ENCODE measurements at regions not wholly inside any gene's neighbourhood (a gene's known extent, or its start where the extent isn't known, plus 50 kb on each side); places are given as distances from the start of the nearest gene placed in this dataset.
"Not testable (repeated sequence)": the region's sequence is repeated elsewhere in the genome, so short reads cannot be mapped to it uniquely, and the experiment has no call there.

DNA sequence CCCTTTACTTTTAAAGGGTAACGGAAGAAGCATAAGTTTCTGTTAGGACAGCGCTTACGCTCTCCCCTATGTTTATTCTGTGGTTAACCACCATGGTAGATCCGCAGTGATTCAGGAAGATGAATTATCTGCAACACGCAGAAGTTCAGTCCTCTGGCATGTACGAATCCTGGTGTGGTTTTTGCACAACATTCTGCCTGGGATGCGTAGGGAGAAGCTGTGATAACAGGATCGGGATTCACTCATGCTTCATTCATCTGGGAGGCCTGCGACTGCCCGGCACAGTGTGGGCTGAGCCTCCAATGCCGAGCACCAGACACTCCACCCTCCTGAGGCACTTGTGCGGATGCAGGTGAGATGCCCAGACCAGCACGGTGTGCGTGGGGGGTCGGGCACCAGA lies 84.6 kb upstream of the LPCAT1 start:
- H3K4me3 ChIP-seq; H3K9me3 ChIP-seq; H3K27me3 ChIP-seq; H3K4me1 ChIP-seq; H3K27ac ChIP-seq; DNase-seq; intact Hi-C loops (cut with DNase I; ENCODE audit: low total_unique reads): not testable (repeated sequence)
- H3K36me3 ChIP-seq, result peaks cover 3 to 14% (median 11%) of the 10 kb centered on the region in 4 donors
- 68 to 76% (median 71%) methylated on average over 10 to 14 of the region's 15 CpGs for WGBS, 5 donors
- peak in 2 of 3 donors; percentile 20 to 32 for TF ChIP-seq POLR2AphosphoS5 (IDR thresholded peaks at IDR 0.05)

DNA sequence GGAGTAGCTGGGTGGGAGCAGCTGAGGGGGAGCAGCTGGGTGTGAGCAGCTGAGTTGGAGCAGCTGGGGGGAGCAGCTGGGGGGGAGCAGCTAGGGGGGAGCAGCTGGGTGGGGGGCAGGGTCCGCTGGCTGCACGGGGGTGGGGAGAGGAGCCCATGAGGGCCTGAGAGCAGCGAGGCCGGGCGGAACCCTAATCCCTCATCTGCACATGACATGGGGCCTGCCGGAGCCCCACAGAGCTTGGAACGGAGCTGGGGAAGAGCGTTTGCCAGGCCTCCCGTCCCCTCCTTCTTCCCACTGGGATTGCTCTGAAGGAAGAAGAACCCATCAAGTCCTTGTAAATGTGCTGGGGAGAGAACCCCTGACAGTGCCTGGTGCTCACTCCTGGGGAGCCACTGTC lies 83.2 kb upstream of the LPCAT1 start:
- H3K9me3 ChIP-seq; H3K27me3 ChIP-seq; H3K4me1 ChIP-seq; H3K27ac ChIP-seq; H3K4me3 ChIP-seq; intact Hi-C loops (cut with DNase I; ENCODE audit: low total_unique reads): not testable (repeated sequence)
- DNase-seq, result peak in 1 of 2 donors; percentile 50
- WGBS, 5 donors, result 63 to 87% (median 70%) methylated on average over 7 to 9 of the region's 9 CpGs
- H3K36me3 ChIP-seq, result peaks cover 3 to 12% (median 10%) of the 10 kb centered on the region in 4 donors

DNA sequence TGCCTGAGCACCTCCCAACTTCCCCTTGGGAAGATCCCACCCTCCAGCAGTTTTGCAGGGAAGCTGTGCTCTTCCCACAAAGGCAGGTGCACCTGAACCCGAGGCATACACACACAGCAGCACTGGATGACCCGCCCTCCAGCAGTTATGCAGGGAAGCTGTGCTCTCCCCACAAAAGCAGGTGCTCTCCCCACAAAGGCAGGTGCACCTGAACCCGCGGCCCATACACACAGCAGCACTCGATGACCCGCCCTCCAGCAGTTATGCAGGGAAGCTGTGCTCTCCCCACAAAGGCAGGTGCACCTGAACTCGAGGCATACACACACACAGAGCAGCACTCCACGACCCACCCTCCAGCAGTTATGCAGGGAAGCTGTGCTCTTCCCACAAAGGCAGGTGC lies 80.2 kb upstream of the LPCAT1 start:
- H3K4me1 ChIP-seq; H3K9me3 ChIP-seq; H3K4me3 ChIP-seq; DNase-seq; H3K27me3 ChIP-seq; H3K36me3 ChIP-seq; H3K27ac ChIP-seq; intact Hi-C loops (cut with DNase I; ENCODE audit: low total_unique reads): not testable (repeated sequence)
- WGBS, 5 donors, result 18 to 72% (median 65%) methylated on average over 2 to 8 of the region's 8 CpGs

DNA sequence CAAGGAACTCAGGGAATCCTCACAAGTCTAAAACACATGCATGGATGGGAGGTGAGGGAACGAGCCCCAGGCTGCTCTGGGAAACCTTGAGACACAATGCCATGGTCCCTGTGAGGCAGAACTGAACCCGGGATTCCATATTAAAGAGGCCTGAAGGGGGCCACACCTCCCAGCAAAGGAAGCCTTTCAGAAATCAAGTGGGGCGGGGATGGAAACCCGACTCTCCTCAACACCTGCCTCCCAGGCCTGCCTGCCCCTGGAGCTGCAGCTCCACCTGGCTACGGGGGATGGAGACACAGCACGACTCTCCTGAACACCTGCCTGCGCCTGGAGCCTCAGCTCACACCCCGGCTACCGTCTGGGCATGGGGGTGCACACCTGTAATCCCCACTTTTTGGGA lies 77.8 kb upstream of the LPCAT1 start:
- H3K4me3 ChIP-seq; H3K36me3 ChIP-seq; H3K4me1 ChIP-seq; intact Hi-C loops (cut with DNase I; ENCODE audit: low total_unique reads); H3K9me3 ChIP-seq; H3K27me3 ChIP-seq; H3K27ac ChIP-seq: not testable (repeated sequence)
- peak; percentile 19 to 41 for DNase-seq
- TF ChIP-seq, protein P1, sequence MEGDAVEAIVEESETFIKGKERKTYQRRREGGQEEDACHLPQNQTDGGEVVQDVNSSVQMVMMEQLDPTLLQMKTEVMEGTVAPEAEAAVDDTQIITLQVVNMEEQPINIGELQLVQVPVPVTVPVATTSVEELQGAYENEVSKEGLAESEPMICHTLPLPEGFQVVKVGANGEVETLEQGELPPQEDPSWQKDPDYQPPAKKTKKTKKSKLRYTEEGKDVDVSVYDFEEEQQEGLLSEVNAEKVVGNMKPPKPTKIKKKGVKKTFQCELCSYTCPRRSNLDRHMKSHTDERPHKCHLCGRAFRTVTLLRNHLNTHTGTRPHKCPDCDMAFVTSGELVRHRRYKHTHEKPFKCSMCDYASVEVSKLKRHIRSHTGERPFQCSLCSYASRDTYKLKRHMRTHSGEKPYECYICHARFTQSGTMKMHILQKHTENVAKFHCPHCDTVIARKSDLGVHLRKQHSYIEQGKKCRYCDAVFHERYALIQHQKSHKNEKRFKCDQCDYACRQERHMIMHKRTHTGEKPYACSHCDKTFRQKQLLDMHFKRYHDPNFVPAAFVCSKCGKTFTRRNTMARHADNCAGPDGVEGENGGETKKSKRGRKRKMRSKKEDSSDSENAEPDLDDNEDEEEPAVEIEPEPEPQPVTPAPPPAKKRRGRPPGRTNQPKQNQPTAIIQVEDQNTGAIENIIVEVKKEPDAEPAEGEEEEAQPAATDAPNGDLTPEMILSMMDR (IDR thresholded peaks at IDR 0.05), result peak in 1 of 7 experiments; percentile 16
- WGBS, 5 donors, result 48 to 58% (median 53%) methylated on average over 4 to 7 of the region's 9 CpGs

DNA sequence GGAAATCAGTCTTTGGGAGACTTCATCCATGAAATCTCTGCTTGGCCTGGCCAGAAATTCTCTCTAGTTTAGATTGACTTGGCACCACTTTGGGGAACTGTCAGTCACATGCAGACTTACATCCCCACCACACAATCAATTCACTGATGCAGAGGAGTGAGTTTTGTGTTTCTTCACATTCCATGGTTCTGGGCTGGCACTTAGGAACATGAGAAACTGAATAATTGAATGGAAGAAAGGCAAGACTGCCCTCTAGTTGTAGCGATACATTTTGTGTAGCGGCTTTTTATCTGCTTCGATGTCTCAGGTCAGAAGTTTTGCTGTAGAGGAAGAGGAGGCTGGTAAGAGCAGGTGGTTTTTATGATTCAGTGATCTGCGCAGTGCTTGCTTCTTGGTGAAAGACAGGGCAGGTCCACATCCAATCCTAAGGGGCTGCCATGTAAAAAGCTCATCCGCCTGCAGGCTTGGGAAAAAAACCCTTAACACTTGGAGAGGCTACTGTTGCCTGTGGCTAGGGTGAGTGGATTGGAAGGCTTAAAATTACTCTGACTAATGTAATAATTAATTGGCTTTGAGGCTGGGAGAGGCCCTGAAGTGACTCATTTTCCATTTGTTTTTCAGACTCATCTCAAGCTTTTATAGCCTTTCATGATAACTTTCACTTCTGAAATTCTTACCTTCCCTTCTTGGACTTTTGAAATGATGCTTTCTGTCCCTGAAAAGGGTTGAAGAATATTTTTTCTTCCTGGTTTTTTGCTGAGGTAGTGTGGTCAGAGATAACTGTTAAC lies 75.4 kb upstream of the LPCAT1 start:
- H3K27me3 ChIP-seq; H3K4me1 ChIP-seq; H3K27ac ChIP-seq; H3K9me3 ChIP-seq; H3K4me3 ChIP-seq; intact Hi-C loops (cut with DNase I; ENCODE audit: low total_unique reads); H3K36me3 ChIP-seq: not testable (repeated sequence)
- peak in 1 of 2 donors; percentile 62 for DNase-seq
- WGBS, 5 donors, result 51 to 82% (median 71%) methylated on average over 5 of the region's 5 CpGs

DNA sequence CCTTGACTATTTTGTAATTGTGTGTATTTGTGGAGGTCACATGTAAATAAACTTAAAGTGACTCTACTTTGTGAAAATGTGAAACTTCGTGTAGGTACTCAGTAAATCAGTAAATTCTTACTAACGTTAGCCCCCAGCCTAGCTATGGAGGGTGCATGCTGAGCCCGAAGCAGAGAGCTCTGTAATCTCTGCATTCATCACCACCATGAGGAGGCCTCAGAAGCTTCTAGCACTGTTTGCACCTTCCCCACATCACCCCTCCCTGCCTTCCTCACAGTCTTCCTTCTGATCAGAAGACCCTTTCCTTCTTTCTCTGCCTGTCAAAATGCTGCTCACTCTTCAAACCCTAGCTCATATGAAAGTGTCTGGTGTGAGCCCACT lies 73.3 kb upstream of the LPCAT1 start:
- H3K27ac ChIP-seq; intact Hi-C loops (cut with DNase I; ENCODE audit: low total_unique reads); H3K27me3 ChIP-seq; H3K36me3 ChIP-seq; H3K9me3 ChIP-seq: not testable (repeated sequence)
- peaks cover 5 to 13% (median 12%) of the 10 kb centered on the region in 4 donors for H3K4me1 ChIP-seq
- 57 to 77% (median 74%) methylated on average over 3 of the region's 3 CpGs for WGBS, 5 donors
- H3K4me3 ChIP-seq, result peak overlapping the region in 1 of 4 donors; percentile 23
- peak in 1 of 2 donors; percentile 32 for DNase-seq

DNA sequence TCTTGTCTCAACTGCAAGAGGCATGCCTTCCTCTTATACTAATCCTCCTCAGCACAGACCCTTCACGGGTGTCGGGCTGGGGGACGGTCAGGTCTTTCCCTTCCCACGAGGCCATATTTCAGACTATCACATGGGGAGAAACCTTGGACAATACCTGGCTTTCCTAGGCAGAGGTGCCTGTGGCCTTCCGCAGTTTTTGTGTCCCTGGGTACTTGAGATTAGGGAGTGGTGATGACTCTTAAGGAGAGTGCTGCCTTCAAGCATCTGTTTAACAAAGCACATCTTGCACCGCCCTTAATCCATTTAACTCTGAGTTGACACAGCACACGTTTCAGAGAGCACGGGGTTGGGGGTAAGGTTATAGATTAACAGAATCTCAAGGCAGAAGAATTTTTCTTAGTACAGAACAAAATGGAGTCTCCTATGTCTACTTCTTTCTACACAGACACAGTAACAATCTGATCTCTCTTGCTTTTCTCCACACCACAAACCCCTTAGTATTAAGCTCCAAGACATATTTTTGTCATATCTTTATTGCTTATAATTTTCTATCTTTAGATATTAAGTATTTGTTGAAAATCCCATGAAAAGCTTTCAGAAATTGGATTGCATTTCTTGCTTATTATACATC lies 72.8 kb upstream of the LPCAT1 start:
- H3K27ac ChIP-seq; DNase-seq; H3K27me3 ChIP-seq; H3K36me3 ChIP-seq; intact Hi-C loops (cut with DNase I; ENCODE audit: low total_unique reads); H3K9me3 ChIP-seq: not testable (repeated sequence)
- whole genome bisulfite sequencing, 5 donors, result 62 to 88% (median 78%) methylated on average over 5 to 8 of the region's 8 CpGs
- H3K4me3 ChIP-seq, result peak overlapping the region in 1 of 4 donors; percentile 23
- peaks cover 5 to 13% (median 12%) of the 10 kb centered on the region in 4 donors for H3K4me1 ChIP-seq
